SK-N-SH (cell line): ENCODE measurements at regions not wholly inside any gene's neighbourhood (a gene's known extent, or its start where the extent isn't known, plus 50 kb on each side); places are given as distances from the start of the nearest gene placed in this dataset.

Experiments used
- CHD2 ChIP-seq: fragments of 150-350 bp; IDR thresholded peaks from 2 replicates; pipeline ENCODE4 v1.6.1; 2018; ENCODE audit warnings: low read length; ENCODE audit not compliant: partially characterized antibody
- EZH2phosphoT487 ChIP-seq: fragments of 200-600 bp; sonication (generic); IDR thresholded peaks from 2 replicates; pipeline ENCODE4 v1.6.1; 2017; ENCODE audit warnings: low read depth, mixed run types, mild to moderate bottlenecking, antibody characterized with exemption, moderate library complexity, borderline replicate concordance
- RFX5 ChIP-seq: IDR thresholded peaks from 2 replicates; pipeline ENCODE4 v1.6.1; 2012; ENCODE audit warnings: mild to moderate bottlenecking, improper control_type of control experiment, low read length
- SMC3 ChIP-seq: IDR thresholded peaks from 2 replicates; pipeline ENCODE4 v1.6.1; 2012; ENCODE audit warnings: low read depth, low read length, improper control_type of control experiment
- TF ChIP-seq, protein P1 (sequence below): fragments of 200-600 bp; sonication (generic); IDR thresholded peaks from 2 replicates; pipeline ENCODE4 v1.6.1; 2017; ENCODE audit warnings: antibody characterized with exemption, mild to moderate bottlenecking, moderate library complexity
- TF ChIP-seq, protein P2 (sequence below): IDR thresholded peaks from 2 replicates; pipeline ENCODE4 v1.6.1; 2012; ENCODE audit warnings: mild to moderate bottlenecking, low read depth, low read length, moderate library complexity
- TF ChIP-seq, protein P3 (sequence below): fragments of 150-350 bp; IDR thresholded peaks from 2 replicates; pipeline ENCODE4 v1.6.1; 2016; ENCODE audit warnings: mild to moderate bottlenecking, low read depth, low read length

DNA sequence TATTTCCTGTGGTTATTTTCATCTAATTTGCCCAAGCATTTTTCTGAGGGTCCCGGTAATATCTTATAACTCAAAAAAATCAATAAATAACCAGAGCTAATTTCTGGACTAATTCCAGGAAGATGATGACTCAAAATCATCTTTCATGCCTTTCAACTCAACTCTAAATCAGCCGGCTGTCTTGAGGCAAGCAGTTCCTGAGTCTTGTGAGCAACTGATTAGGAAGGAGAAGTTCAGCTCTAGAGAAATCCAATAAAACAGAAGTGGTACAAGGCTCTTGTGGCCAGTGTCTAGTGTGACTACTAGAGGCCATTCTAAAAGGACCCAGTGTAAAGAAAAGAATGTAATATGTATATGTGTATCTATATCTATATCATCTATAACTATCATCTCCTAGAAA lies 890.4 kb downstream of the TRIB2 start:
- TF ChIP-seq, protein P1, sequence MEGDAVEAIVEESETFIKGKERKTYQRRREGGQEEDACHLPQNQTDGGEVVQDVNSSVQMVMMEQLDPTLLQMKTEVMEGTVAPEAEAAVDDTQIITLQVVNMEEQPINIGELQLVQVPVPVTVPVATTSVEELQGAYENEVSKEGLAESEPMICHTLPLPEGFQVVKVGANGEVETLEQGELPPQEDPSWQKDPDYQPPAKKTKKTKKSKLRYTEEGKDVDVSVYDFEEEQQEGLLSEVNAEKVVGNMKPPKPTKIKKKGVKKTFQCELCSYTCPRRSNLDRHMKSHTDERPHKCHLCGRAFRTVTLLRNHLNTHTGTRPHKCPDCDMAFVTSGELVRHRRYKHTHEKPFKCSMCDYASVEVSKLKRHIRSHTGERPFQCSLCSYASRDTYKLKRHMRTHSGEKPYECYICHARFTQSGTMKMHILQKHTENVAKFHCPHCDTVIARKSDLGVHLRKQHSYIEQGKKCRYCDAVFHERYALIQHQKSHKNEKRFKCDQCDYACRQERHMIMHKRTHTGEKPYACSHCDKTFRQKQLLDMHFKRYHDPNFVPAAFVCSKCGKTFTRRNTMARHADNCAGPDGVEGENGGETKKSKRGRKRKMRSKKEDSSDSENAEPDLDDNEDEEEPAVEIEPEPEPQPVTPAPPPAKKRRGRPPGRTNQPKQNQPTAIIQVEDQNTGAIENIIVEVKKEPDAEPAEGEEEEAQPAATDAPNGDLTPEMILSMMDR, result no peak
- TF ChIP-seq RFX5, result no peak
- TF ChIP-seq, protein P2, sequence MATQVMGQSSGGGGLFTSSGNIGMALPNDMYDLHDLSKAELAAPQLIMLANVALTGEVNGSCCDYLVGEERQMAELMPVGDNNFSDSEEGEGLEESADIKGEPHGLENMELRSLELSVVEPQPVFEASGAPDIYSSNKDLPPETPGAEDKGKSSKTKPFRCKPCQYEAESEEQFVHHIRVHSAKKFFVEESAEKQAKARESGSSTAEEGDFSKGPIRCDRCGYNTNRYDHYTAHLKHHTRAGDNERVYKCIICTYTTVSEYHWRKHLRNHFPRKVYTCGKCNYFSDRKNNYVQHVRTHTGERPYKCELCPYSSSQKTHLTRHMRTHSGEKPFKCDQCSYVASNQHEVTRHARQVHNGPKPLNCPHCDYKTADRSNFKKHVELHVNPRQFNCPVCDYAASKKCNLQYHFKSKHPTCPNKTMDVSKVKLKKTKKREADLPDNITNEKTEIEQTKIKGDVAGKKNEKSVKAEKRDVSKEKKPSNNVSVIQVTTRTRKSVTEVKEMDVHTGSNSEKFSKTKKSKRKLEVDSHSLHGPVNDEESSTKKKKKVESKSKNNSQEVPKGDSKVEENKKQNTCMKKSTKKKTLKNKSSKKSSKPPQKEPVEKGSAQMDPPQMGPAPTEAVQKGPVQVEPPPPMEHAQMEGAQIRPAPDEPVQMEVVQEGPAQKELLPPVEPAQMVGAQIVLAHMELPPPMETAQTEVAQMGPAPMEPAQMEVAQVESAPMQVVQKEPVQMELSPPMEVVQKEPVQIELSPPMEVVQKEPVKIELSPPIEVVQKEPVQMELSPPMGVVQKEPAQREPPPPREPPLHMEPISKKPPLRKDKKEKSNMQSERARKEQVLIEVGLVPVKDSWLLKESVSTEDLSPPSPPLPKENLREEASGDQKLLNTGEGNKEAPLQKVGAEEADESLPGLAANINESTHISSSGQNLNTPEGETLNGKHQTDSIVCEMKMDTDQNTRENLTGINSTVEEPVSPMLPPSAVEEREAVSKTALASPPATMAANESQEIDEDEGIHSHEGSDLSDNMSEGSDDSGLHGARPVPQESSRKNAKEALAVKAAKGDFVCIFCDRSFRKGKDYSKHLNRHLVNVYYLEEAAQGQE, result no peak
- TF ChIP-seq, protein P3, sequence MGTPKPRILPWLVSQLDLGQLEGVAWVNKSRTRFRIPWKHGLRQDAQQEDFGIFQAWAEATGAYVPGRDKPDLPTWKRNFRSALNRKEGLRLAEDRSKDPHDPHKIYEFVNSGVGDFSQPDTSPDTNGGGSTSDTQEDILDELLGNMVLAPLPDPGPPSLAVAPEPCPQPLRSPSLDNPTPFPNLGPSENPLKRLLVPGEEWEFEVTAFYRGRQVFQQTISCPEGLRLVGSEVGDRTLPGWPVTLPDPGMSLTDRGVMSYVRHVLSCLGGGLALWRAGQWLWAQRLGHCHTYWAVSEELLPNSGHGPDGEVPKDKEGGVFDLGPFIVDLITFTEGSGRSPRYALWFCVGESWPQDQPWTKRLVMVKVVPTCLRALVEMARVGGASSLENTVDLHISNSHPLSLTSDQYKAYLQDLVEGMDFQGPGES, result no peak
- no peak for TF ChIP-seq SMC3
- no peak for TF ChIP-seq EZH2phosphoT487
- no peak for TF ChIP-seq CHD2
